Stimulated activated CD4-positive, alpha-beta T cell treated with anti-CD3 and anti-CD28 coated beads, Interleukin-2, amount 100 ng/mL, for 48 hours (primary cell): ENCODE measurements at regions not wholly inside any gene's neighbourhood (a gene's known extent, or its start where the extent isn't known, plus 50 kb on each side); places are given as distances from the start of the nearest gene placed in this dataset.
"Not testable (repeated sequence)": the region's sequence is repeated elsewhere in the genome, so short reads cannot be mapped to it uniquely, and the experiment has no call there.

Experiments
- DNase-seq, 2 donors: peaks; one replicate each; pipeline ENCODE4 v3.0.0-alpha.2; 2020

DNA sequence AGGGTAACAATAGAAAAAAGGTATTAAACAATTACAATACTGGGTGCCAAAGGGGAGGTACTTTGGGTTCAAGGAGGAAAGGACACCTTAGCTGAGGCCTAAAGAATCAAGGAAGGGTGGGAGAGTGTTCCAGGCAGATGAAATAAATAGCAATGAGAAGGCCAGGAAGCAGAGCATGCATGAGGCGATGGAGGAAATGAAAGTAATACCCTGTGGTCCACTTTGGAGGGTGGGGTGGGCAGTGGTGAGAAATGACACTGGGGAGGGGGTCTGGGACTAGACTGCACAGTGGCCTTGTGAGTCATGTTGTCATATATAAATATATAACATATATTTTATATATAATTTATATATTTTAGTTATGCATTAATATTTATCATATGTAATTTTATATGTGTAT, 55.9 kb downstream of the BHLHE40 start:
- no peak for DNase-seq

DNA sequence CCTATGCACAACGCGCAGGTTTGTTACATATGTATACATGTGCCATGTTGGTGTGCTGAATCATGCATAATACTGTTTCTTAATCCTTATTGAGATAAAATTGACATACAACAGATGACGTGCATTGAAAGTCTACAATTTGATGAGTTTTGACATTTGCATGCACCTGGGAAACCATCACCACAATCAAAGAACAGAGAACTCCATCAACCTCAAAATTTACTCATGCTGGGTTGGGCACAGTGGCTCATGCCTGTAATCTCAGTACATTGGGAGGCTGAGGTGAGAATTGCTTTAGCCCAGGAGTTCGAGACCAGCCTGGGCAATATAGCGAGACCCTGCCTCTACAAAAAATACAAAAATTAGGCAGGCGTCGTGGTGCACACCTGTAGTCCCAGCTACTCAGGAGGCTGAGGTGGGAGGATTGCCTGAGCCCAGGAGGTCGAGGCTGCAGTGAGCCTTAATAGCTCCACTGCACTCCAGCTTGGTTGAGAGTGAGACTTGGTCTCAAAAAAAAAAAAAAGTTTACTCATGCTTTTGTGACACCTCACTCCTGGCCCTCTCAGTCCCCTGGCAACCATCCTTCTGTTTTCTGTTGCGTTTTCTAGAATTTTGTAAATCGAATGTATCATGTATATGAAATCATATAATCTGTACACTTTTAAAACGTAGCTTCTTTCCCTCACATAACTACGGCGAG, 56.6 kb downstream of the BHLHE40 start:
- DNase-seq = no peak

DNA sequence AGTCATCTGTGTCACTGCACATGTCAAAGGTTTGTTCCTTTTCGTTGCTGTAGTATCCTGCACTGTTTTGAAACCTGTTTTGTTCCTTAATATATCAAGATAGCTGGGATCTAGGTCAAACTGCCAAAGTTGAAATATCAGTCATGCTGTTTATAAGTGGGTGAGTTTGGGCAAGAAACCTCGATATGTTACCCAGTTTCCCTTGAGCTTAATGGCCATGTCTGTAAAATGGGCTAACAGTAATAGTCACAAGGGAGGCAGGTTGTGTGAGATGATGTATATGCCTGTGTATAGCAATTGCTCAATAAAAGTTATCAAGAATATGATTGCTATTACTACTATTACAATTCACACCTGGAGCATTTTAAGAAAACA, 57.1 kb downstream of the BHLHE40 start:
- DNase-seq = no peak

DNA sequence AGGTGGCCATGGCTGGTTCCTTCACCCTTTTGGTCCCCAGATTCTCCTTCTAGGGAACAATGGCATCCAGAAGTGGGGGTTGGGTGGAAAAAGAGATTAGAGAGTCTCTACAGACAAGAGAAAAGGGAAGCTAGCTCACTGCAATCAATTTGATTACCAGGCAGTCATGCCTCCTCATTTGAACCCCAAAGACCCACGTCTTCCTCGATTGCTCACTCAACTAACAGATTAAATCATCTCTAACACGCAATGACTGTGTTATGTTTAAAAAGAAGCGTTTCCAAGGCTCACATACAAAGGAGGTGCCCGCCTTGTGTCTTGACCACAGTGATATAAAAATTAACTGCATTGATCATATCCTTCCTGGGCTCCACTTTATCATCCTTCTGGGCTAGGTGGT, 57.6 kb downstream of the BHLHE40 start:
- no peak for DNase-seq

DNA sequence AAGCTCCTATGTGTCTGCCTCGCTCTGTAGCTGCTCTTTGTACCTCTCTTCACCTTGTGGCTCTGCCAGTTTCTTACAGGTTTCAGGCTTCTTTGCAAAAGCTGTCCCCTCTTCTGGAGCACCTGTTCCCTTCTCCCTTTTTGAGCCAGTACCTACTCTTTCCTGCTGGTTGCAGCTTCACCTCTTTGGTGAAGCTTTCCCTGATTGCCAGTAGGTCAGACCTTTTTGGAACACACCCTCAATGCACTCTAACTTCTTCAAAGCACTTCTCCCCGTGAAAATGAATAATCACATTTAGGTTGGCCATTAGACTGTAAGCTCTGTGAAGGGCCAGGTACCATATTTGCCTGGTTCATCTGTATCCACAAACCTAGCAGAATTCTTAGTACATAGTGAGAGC, 60.3 kb downstream of the BHLHE40 start:
- DNase-seq = no peak

DNA sequence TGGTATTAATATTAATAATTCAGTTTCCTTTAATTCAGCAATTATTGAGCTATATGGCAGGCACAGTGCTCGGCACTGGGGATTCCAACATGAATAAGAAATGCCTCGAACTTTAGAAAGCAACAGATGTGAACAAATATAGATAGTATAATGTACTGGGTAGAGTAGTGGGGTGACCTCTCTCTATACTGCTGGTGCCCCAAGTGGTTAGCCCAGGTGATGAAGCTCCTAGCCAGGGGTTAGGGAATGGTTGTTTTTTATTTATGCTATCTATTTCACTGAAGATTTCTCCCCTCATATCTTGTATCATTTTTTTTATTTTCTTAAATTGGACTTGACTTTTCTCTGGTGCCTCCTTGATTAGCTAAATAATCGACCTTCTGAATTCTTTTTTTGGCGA, 62.1 kb downstream of the BHLHE40 start:
- DNase-seq = no peak

DNA sequence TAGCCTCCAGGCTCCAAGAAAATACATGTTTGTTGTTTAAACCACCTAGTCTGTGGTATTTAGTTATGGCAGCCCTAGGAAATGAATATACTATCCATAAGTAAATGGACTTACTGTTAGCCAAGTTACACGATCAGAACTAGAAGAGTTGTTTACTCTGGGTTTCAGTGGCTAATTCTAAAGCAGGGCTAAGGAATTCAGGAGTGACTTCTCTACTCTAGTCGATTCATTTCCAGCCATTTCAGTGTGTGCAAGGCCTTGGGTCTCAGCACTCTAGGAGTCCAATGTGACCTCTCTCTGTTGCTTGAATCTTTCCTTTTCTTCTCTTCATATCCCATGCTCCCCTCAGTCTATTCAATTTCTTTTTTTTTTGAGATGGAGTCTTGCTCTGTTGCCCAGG, 66.7 kb downstream of the BHLHE40 start:
- DNase-seq = no peak

DNA sequence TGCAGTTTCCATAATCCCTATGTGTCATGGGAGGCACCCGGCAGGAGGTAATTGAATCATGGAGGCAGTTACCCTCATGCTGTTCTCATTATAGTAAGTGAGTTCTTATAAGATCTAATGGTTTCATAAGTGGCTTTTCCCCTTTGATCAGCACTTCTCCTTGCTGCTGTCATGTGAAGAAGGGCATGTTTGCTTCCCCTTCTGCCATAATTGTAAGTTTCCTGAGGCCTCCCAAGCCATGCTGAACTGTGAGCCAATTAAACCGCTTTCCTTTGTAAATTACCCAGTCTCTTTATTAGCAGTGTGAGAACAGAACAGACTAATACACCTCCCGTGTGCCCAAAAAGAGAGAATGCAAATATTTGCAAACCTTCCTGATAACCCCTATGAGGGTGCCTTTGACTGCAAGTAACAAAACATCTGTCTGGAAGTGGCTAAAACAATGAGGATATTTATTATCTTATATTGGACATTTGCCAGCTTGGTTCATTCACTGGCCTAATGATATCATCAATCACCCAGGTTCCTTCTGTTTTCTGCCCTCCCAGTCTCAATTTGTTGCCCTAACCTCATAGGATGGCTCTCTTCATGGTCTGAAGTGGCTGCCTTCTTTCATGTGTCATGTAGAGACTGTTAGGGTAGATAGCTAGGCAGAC, 68.7 kb downstream of the BHLHE40 start:
- no peak for DNase-seq

DNA sequence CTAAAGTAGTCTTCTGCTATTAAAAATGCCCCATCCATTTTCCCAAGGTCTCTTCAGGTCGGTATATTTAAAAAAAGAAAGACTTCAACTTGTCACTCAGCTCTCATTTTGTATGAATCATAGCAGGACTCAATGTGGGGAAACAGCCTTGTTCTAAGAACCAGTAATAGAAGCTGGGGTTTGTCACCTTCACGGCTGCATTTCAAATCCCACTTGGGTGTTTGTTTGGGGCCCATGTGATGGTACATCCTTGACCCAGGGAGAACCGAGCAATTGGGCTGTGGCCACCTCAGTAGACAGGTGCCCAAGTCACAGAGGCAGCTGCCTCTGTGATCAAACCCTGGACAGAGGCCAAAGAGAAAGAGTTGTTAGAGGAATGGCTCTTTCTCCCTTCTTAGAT, 70.3 kb upstream of the ARL8B start:
- no peak for DNase-seq

DNA sequence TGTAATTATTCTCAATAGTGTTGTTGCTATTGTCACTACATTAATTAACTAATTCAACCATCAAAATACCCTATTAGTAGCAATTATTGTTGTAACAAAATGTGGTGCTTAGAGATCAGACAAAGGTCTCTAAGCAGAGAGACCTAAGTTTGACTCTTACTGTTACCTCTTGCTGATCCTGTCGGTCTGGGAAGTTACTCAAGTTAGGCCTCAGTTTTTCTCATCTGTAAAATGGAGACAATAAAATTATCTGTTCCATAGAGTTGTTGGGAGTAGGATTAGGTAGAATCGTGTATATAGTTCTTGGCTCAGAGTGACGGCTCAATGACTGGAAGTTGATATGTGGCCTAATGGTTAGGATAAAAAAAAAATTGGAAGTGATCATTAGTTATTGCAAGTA, 69.8 kb upstream of the ARL8B start:
- no peak for DNase-seq

DNA sequence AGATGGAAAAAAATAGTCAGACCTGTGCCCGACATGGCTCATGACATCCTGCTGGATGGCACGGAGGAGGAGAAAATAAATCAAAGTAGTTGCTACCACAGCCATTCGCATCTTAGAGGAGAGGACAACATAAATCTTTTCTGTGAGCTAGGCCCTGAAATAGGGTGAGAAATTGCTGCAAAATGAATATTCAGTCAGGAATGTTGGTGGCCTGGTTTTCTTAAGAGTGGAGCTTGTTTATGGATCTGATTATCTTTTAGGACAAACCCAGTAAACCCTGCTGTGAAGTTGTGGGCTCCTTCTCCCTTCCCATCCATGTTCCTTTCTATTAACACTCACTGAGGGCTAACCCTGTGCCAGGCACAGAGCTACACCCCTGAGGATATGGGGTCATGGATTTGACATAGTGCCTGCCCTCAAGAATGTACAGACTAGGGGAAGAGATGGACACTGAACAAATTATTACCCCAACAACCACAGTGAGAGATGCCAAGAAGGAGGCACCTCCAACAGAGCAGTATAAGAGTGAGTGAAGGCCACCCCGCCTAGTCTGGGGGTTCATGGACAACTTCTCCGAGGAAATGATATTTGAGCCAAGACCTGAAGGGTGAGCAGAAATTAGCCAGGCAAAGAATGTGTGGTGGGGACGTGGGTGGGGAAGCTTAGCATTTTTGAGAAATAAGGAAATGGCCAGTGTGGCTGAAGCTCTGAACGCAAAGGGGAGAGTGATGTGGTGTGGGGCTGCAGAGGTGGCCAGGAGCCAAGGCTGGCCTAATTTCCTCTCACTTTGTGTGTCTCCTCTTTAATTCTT, 68.9 kb upstream of the ARL8B start:
- DNase-seq = no peak

DNA sequence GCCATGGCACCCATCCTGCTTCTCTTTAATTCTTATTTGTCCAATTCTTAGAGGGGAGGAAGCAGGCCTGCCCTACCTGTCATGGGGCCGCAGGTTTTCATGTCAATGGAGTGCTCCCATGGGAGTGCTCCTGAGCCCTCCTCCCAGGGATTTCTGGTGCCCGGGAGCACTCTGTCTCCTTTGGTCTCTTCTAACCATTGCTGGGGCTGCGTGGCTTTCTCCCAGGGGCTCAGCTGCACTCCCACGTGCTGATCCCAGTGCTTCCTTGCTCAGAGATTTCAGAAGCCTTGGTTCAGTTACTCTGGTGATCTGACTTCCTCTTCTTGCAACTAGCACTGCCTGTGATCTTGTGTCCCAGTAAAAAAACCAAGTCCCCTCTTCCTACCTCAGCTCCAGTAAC, 68.0 kb upstream of the ARL8B start:
- DNase-seq = no peak

DNA sequence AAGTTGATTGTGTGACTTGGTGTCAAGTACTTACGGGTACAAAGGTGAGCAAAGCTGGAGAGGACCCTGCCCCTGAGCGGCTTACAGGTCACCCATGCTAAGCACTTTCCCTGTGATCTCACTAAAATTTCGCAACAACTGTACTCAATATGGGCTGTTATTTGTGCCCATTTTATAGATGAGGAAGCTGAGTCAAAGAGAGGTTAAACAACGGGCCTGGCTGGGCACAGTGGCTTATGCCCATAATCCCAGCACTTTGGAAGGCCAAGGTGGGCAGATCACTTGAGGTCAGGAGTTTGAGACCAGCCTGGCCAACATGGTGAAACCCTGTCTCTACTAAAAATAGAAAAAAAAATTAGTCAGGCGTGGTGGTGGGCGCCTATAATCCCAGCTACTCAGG, 67.5 kb upstream of the ARL8B start:
- DNase-seq = not testable (repeated sequence)

DNA sequence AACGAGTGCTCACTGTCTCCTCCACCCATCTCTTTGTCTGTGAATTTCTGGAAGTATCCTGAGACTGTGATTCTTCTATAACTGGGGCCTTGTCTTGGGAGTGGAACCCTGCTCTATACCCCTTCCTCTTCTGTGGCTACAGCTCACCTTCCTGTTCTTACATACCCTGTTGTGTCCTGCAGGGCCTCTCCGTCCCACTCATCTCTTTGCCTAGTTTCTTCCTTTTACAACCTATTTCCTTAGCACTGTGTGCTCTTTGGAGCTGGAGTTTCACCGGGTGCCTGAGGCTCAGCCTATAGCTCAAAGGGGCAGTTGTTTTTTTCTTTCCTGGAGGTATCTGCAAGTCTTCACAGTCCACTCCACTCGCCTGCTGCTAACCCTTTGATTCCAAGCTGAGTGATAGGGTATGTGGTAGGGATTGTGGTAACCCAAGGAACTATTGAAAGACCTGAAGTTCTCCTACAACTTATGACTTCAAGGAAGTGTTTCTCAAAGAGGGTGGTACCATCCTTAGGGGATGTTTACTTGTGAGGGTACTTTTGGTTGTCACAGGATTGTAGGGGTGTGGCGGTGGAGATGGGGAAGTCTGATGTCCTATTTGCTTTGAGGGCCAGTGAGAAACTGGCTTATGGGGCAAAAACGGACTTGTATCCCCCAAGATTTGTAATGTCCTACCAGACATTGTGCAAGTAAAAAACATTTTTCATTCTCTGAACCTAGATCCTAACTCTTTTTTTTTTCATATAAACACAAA, 66.6 kb upstream of the ARL8B start:
- DNase-seq = no peak

DNA sequence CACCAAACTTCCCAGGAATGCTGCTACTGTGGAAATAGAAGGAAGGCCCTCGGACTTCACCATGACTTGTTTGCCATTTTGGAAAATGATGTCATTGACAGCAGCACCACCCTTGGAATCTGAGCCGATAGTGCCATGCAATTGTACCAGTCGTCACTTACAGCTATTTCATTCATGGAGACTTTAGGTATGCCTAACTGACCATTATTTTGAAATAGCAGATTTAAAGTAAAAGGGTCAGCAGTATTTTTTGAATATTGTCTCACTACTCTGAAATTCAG, 66.0 kb upstream of the ARL8B start:
- DNase-seq = no peak

DNA sequence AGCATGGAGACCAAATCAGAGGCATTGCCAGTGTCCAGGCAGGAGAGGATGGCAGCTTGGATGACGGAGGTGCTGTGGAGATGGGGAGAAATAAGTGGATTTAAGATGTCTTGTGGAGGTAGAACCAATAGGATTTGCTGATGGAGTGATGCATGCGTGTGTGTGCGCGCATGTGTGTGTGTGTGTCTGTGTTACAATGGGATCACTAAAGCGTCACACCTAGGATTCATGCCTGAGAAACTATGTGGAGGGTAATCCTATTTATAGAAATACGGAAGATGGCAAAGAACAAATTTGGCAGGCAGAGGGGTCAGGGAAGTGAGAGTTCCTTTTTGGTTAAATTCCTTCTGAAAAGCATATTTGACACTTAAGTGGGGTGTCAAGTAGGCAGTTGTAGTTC, 64.8 kb upstream of the ARL8B start:
- no peak for DNase-seq

DNA sequence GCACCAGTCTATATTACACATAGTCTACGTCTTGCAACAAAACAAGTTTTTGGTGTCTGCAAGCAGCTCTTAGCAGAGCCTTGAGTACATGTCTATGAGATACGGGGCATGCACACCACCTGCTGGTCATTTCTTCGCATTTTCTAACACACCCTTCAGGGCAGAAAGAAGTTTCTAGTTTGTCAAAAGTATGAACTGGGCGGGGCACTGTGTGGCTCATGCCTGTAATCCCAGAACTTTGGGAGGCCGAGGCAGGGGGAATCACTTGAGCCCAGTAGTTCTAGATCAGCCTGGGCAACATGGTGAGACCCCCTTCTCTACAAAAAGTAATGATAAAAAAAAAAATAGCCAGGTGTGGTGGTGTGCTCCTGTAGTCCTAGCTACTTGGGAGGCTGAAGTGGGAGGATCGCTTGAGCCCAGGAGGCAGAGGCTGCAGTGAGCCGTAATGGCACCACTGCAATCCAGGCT, 64.2 kb upstream of the ARL8B start:
- peak; percentile 54 to 59 for DNase-seq

DNA sequence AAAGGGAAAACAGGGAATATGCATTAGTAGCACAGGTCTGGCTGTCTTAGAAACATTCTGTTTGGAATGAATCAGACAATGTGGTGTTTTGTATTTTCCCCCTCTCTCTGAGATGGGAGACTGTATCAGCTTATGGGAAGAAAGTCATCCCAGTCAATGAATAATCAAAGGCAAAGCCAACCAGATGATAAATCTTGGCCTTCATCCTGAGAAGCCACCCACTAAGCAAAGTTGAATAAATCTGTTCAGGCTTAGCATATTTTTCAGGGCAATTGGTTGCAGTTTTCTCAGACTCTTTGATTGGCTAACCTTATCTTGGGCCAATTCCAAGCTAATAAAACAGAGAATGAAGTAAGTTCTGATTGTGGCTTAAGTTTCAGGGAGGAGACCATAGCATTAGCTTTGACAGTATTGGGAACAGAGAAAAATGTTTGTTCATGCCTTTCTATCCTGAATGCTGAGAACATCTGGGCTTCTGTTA, 63.6 kb upstream of the ARL8B start:
- no peak for DNase-seq

DNA sequence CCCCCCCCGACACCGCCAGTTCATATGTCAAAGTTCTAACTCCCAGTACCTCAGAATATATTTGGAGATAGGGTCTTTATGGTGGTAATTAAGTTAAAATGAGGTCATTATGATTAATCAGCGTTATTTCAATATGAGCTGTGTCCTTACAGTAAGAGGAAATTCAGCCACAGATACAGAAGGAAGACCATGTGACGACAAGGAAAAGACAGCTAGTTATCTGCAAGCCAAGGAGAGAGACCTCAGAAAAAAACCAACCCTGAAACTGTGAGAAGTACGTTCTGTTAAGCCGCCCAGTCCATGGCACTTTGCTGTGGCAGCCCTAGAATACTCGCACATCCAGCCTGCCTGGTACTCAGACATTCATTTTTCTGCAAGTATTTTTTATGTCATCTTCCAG, 62.3 kb upstream of the ARL8B start:
- no peak for DNase-seq

DNA sequence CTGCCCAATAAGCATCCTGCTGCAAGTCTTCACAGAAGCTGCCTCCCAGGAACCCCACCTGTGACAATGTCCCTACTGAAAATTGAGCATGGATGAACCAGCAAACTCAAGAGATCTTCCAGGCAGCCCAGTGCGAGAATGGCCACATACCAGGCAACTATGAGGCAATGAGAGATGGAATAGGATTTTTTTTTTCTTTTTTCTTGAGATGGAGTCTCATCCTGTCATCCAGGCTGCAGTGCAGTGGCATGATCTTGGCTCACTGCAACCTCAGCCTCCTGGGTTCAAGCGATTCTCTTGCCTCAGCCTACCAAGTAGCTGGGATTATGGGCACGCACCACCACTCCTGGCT, 60.9 kb upstream of the ARL8B start:
- no peak for DNase-seq

DNA sequence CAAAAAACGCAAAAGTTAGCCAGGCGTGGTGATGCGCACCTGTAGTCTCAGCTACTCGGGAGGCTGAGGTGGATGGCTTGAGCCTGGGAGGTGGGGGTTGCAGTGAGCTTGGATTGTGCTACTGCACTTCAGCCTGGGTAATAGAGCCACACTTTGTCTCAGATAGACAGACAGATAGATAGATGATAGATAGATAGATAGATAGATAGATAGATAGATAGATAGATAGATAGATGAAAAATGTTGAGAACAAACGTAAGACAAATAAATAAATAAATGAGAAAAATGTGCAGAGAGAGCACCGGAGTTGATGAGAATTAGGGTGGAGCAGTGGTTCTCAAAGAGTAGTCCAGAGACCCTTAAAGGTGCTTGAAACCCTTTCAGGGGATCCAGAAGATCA, 58.4 kb upstream of the ARL8B start:
- no peak for DNase-seq

DNA sequence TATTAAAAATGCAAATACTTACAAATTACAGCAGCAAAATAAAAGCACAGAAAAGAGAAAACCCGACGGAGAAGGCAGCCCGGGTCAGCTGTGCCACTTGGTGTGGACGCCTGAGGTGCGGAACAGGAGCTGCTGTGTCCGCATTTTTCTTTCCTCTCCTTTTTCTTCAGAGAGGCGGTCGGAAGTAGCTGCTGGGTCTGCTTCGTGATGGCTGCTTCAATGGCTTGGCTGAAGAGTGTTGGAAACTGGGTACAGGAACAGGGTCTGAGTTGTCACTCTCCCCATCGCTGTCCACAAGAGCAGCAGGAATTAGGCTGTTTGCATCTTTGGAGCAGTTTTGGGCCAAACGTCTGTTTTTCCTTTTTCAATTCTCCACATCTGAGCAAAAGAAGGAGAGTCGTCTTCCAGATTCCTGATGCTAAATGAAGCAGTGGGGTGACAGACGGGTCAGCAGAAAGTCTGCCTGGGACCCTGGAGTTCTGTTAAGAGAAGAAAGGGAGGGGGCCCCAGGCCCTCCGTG, 53.5 kb upstream of the ARL8B start:
- DNase-seq = no peak

DNA sequence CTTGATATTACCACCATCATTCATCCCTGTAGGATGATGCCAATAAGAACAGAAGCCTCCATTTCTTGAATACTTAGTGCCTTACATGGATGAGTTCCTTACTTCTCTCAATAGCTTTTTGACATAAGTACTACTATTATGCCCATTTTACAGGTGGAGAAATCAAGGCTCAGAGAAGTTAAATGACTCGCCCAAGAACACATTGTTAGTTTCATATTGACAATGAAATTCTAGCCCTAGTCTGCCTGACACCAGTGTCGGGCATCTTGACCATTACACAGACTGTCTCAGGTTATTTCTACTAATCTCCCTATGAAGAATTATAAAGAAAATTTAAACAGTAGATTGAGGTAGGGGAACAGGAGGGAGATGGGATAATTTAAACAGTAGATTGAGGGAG, 52.5 kb upstream of the ARL8B start:
- no peak for DNase-seq
